ENCODE measurements at regions not wholly inside any gene's neighbourhood (a gene's known extent, or its start where the extent isn't known, plus 50 kb on each side); places are given as distances from the start of the nearest gene placed in this dataset.

DNA sequence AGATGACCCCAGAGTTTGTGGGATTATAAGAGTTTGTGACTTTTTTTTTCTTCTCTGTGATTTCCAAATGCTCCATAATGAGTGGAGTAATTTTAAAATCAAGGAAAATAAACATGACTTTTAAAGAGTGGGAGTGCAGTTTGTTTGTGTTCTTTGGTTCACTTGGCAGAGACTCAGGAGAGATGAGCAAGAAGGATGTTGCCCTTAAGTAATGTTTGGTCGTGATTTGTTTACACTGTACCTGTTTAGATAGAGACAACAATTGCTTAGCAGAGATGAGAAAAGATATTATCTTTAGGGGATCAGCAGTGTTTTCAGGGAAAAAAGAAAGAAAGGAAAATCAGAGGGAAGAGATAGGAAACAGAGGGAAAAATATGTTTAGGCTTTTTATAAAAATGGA is 170.8 kb downstream of the ADSS2 start:
- TF ChIP-seq, protein P1, sequence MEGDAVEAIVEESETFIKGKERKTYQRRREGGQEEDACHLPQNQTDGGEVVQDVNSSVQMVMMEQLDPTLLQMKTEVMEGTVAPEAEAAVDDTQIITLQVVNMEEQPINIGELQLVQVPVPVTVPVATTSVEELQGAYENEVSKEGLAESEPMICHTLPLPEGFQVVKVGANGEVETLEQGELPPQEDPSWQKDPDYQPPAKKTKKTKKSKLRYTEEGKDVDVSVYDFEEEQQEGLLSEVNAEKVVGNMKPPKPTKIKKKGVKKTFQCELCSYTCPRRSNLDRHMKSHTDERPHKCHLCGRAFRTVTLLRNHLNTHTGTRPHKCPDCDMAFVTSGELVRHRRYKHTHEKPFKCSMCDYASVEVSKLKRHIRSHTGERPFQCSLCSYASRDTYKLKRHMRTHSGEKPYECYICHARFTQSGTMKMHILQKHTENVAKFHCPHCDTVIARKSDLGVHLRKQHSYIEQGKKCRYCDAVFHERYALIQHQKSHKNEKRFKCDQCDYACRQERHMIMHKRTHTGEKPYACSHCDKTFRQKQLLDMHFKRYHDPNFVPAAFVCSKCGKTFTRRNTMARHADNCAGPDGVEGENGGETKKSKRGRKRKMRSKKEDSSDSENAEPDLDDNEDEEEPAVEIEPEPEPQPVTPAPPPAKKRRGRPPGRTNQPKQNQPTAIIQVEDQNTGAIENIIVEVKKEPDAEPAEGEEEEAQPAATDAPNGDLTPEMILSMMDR (IDR thresholded peaks at IDR 0.05; ENCODE audit: low read depth, low read length, poor library complexity, severe bottlenecking), result no peak
- TF ChIP-seq EZH2phosphoT487 (IDR thresholded peaks at IDR 0.05; ENCODE audit: borderline replicate concordance, low read length), result no peak
